GM10266 (cell line): ENCODE measurements at regions not wholly inside any gene's neighbourhood (a gene's known extent, or its start where the extent isn't known, plus 50 kb on each side); places are given as distances from the start of the nearest gene placed in this dataset.
A peak's percentile ranks its signal among the peaks of the same experiment; 100 is the strongest.

Source experiments
- DNase-seq: peaks from one replicate; pipeline ENCODE4 v3.0.0; 2012; ENCODE audit errors: extremely low spot score
- TF ChIP-seq, protein P1 (sequence below): IDR thresholded peaks from 2 replicates; pipeline ENCODE4 v1.5.1; 2012; ENCODE audit warnings: mild to moderate bottlenecking, low read depth; ENCODE audit not compliant: control insufficient read depth, insufficient read depth; ENCODE audit errors: missing control alignments

- DNase-seq = no peak
- TF ChIP-seq, protein P1, sequence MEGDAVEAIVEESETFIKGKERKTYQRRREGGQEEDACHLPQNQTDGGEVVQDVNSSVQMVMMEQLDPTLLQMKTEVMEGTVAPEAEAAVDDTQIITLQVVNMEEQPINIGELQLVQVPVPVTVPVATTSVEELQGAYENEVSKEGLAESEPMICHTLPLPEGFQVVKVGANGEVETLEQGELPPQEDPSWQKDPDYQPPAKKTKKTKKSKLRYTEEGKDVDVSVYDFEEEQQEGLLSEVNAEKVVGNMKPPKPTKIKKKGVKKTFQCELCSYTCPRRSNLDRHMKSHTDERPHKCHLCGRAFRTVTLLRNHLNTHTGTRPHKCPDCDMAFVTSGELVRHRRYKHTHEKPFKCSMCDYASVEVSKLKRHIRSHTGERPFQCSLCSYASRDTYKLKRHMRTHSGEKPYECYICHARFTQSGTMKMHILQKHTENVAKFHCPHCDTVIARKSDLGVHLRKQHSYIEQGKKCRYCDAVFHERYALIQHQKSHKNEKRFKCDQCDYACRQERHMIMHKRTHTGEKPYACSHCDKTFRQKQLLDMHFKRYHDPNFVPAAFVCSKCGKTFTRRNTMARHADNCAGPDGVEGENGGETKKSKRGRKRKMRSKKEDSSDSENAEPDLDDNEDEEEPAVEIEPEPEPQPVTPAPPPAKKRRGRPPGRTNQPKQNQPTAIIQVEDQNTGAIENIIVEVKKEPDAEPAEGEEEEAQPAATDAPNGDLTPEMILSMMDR = no peak
Measured at GRCh38 chr10:117652228-117653169, 110.0 kb downstream of the EMX2 start.

GRCh38 chr10:117653170-117653515, 110.6 kb downstream of the EMX2 start:
- TF ChIP-seq, protein P1 = no peak
- peak; percentile 79 for DNase-seq

GRCh38 chr10:117654105-117654504, 111.6 kb downstream of the EMX2 start:
- TF ChIP-seq, protein P1 = no peak
- no peak for DNase-seq

- peak; percentile 58 for DNase-seq
Measured at GRCh38 chr10:117656385-117657367, 114.1 kb downstream of the EMX2 start.

GRCh38 chr10:117661316-117661715, 118.8 kb downstream of the EMX2 start:
- DNase-seq = no peak
- TF ChIP-seq, protein P1 = no peak

More at GRCh38 chr10:117656385-117657367, 114.1 kb downstream of the EMX2 start:
- TF ChIP-seq, protein P1 = no peak

DNA sequence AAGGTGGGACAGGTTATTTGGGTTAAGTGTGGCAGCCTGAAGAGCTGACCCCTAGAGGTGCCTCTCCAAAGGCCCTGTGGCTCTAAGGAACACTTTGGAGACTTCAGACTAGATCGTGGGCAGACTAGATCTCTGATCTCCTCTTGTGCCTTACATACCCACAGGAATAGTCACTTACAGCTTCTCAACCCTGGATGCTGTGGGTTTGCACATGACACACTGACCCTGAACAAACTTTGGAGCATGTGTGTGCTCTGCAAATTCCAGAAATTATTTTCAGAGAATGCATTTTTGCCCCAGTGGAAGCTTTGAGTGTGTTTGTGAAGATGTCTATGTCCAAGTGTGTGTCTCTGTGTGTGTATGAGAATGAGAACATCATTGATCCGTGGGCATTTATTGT, 119.6 kb downstream of the EMX2 start:
- TF ChIP-seq, protein P1 = no peak
- no peak for DNase-seq
